K562 (cell line): ENCODE measurements at regions not wholly inside any gene's neighbourhood (a gene's known extent, or its start where the extent isn't known, plus 50 kb on each side); places are given as distances from the start of the nearest gene placed in this dataset.

ENCODE experiments used
- ATAC-seq: fragments of 200-7000 bp; cut with Tn5 transposase; 3 replicates; pipeline ENCODE4 v1.9.1; 2020; ENCODE audit warnings: moderate library complexity
- BruUV-seq: library from RNA; stranded (reverse); fragments of 400-500 nt; replicated peaks from 2 replicates; lab custom pipeline; 2021; lab: Mats Ljungman, UMichigan
- CTCF ChIA-PET: fragments of 300-600 bp; formaldehyde crosslinking; extraction: SDS; loops from one replicate; lab custom pipeline; 2021; ENCODE audit warnings: low intra/inter-chr PET ratio; lab: Yijun Ruan, JAX
- POLR2A ChIA-PET: fragments of 300-600, 350-650 bp; sonication (Branson Sonifier 250); formaldehyde crosslinking; extraction: SDS; loops from one replicate; lab custom pipeline; 2021; ENCODE audit warnings: antibody characterized with exemption, inconsistent platforms; lab: Yijun Ruan, JAX
- DNase-seq, 4 experiments: peaks; one replicate each; pipeline versions ENCODE4 v3.0.0 to v3.0.0-alpha.2; 2011 to 2018; ENCODE audit warnings: low spot score in 3 of 4, mixed read lengths in 3 of 4; ENCODE audit errors: extremely low read depth in 1 of 4
- FAIRE-seq: peaks from 2 replicates; lab custom pipeline; 2011; peaks lifted over from hg19 to GRCh38; lab: Jason Lieb, UNC
- H2AFZ ChIP-seq: 2 replicates; pipeline ENCODE4 v1.6.0; 2011; ENCODE audit warnings: low read depth, low read length, control low read depth, inconsistent platforms
- H3K27ac ChIP-seq: fragments of 200-600 bp; 3 replicates; pipeline ENCODE4 v1.8.0; 2011; ENCODE audit warnings: low read depth, mild to moderate bottlenecking, control low read depth, inconsistent platforms, low read length, moderate library complexity, mixed read lengths; ENCODE audit errors: extremely low read depth
- H3K27me3 ChIP-seq, 2 experiments: fragments of 300-600 bp in 1 of 2; 2 replicates in 1 of 2; 3 replicates in 1 of 2; pipeline versions ENCODE4 v1.6.0 to v1.8.0; 2011; ENCODE audit warnings: inconsistent platforms in 2 of 2, low read length in 2 of 2, mild to moderate bottlenecking in 1 of 2, mixed read lengths in 1 of 2, moderate library complexity in 1 of 2; ENCODE audit not compliant: control insufficient read depth in 2 of 2, insufficient read depth in 2 of 2
- H3K36me3 ChIP-seq: fragments of 300-600 bp; 3 replicates; pipeline ENCODE4 v1.8.0; 2011; ENCODE audit warnings: mild to moderate bottlenecking, low read length, inconsistent platforms; ENCODE audit not compliant: control insufficient read depth, insufficient read depth
- H3K4me1 ChIP-seq, 2 experiments: fragments of 200-600 bp in 1 of 2; replicated peaks in 1 of 2; 2 replicates in 1 of 2; 3 replicates in 1 of 2; pipeline versions ENCODE4 v1.5.1 to v1.8.0; 2011; ENCODE audit warnings: inconsistent platforms in 2 of 2, low read length in 2 of 2, mild to moderate bottlenecking in 1 of 2, mixed read lengths in 1 of 2, moderate library complexity in 1 of 2; ENCODE audit not compliant: control insufficient read depth in 2 of 2, insufficient read depth in 2 of 2
- H3K4me2 ChIP-seq: 2 replicates; pipeline ENCODE4 v1.6.1; 2011; ENCODE audit warnings: low read length, control low read depth, inconsistent platforms, mixed read lengths; ENCODE audit not compliant: insufficient read depth
- H3K4me3 ChIP-seq: fragments of 200-600 bp; sonication (generic), shearing (Covaris generic); 2 replicates; pipeline ENCODE4 v1.5.1; 2016; ENCODE audit warnings: control low read depth, inconsistent platforms
- H3K79me2 ChIP-seq: fragments of 200-600 bp; 3 replicates; pipeline ENCODE4 v1.8.0; 2011; ENCODE audit warnings: low read length, inconsistent platforms; ENCODE audit not compliant: control insufficient read depth, insufficient read depth
- H3K9ac ChIP-seq, 2 experiments: 2 replicates each; pipeline versions ENCODE4 v1.6.0 to v1.6.1; 2011; ENCODE audit warnings: low read depth in 2 of 2, low read length in 2 of 2, control low read depth in 1 of 2, inconsistent platforms in 1 of 2, mild to moderate bottlenecking in 1 of 2, mixed read lengths in 1 of 2; ENCODE audit not compliant: insufficient read depth in 1 of 2
- H3K9me1 ChIP-seq: one replicate; pipeline ENCODE4 v1.6.0; 2011; ENCODE audit warnings: inconsistent platforms, mild to moderate bottlenecking, low read length, moderate library complexity; ENCODE audit not compliant: control insufficient read depth, insufficient read depth
- H3K9me3 ChIP-seq: replicated peaks from 2 replicates; pipeline ENCODE4 v1.5.1; 2011; ENCODE audit warnings: low read depth, low read length, inconsistent platforms; ENCODE audit not compliant: control insufficient read depth, insufficient read depth
- H4K20me1 ChIP-seq: replicated peaks from 2 replicates; pipeline ENCODE4 v1.6.1; 2011; ENCODE audit warnings: low read length, inconsistent platforms, mixed read lengths; ENCODE audit not compliant: control insufficient read depth, insufficient read depth
- ATF7 ChIP-seq: fragments of 450-650 bp; IDR thresholded peaks from 2 replicates; pipeline ENCODE4 v1.7.1; 2014; ENCODE audit warnings: mild to moderate bottlenecking, moderate library complexity
- GTF2F1 ChIP-seq: IDR thresholded peaks from 2 replicates; pipeline ENCODE4 v1.6.1; 2011; ENCODE audit warnings: low read depth, low read length, improper control_type of control experiment
- STAT5B ChIP-seq: fragments of 250-450 bp; sonication (Bioruptor Pico); IDR thresholded peaks from 2 replicates; pipeline ENCODE4 v1.8.0; 2021; ENCODE audit warnings: mild to moderate bottlenecking, inconsistent platforms
- U2AF1 ChIP-seq: fragments of 200-400 bp; formaldehyde crosslinking; optimal IDR thresholded peaks from 2 replicates; pipeline ENCODE3; 2017; ENCODE audit warnings: mild to moderate bottlenecking, low read depth, low read length, moderate library complexity
- ZNF121 ChIP-seq: sonication (generic); formaldehyde crosslinking; conservative IDR thresholded peaks from 2 replicates; pipeline ENCODE4 v1.8.0; 2022; ENCODE audit warnings: missing genetic modification reagents
- WGBS: fragments of 100-300 bp; shearing (Covaris generic); methylation state at CpG from one replicate; pipeline ENCODE4 v1.1.6; 2016; ENCODE audit warnings: low coverage, mixed read lengths; ENCODE audit not compliant: insufficient coverage; ENCODE audit errors: missing lambda C conversion rate; 5-methylcytosine and 5-hydroxymethylcytosine counted together
- in situ Hi-C: fragments of 300-500 bp; cut with MboI; formaldehyde crosslinking; loops from 4 replicates; pipeline ENCODE4 v1.15.0; 2018; ENCODE audit warnings: inconsistent platforms, mixed read lengths
- intact Hi-C: fragments of 100-400 bp; cut with micrococcal nuclease; formaldehyde crosslinking; loops from 2 replicates; pipeline ENCODE4 v1.14.2; 2022
- TF ChIP-seq, protein P1 (sequence below): fragments of 450-650 bp; IDR thresholded peaks from 2 replicates; pipeline ENCODE4 v1.6.1; 2017; ENCODE audit warnings: mild to moderate bottlenecking, moderate library complexity
- TF ChIP-seq, protein P2 (sequence below): fragments of 250-450 bp; sonication (Bioruptor Pico); IDR thresholded peaks from 2 replicates; pipeline ENCODE4 v1.9.0; 2021; ENCODE audit warnings: mild to moderate bottlenecking
- TF ChIP-seq, protein P3 (sequence below): fragments of 250-450 bp; sonication (Bioruptor Pico); IDR thresholded peaks from 2 replicates; pipeline ENCODE4 v1.5.0; 2021; ENCODE audit warnings: mild to moderate bottlenecking, borderline replicate concordance
- TF ChIP-seq, protein P4 (sequence below): fragments of 450-650 bp; formaldehyde crosslinking; IDR thresholded peaks from 2 replicates; pipeline ENCODE4 v1.4.0; 2020; ENCODE audit warnings: mild to moderate bottlenecking, moderate library complexity

DNA sequence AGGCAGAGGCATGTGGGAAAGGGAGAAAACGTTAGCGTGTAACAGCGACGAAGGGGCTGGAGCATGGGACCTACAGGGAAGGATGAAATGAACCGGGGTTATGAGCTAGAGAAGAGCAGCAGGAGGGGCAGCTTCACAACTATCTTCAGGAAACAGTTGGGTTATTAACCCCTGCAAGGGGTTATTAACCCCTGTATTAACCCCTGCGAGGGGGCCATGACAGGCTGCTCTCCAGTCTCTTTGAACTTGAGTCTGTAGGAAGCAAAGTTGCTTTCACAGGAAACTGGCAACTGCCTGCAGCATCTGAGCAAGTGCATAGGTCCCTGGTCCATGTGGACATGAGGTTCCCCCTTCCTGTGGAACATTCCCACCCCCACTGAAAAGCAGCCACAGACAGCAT, 119.2 kb upstream of the CRHR1 start:
- intact Hi-C loops = no loop called here
- ChIA-PET CTCF (no interaction called here), POLR2A (no interaction called here)
- WGBS = 0% methylated on average over 6 of the region's 6 CpGs
- Histone ChIP-seq H3K27me3 (peaks cover 14 to 58% of the 10 kb centered on the region in 2 experiments), H4K20me1 (no peaks in the 10 kb centered on the region), H3K9me3 (no peaks in the 10 kb centered on the region), H3K4me2 (no peak overlapping the region), H3K27ac (no peak overlapping the region), H3K79me2 (no peaks in the 10 kb centered on the region), H3K9ac (no peak overlapping the region), H2AFZ (no peak overlapping the region), H3K4me3 (no peak overlapping the region), H3K4me1 (no peaks in the 10 kb centered on the region), H3K9me1 (no peaks in the 10 kb centered on the region), H3K36me3 (no peaks in the 10 kb centered on the region)
- DNase-seq (no peak), ATAC-seq (no peak), FAIRE-seq (no peak)
- no TSS peak for BruUV-seq
- TF ChIP-seq, protein P1, sequence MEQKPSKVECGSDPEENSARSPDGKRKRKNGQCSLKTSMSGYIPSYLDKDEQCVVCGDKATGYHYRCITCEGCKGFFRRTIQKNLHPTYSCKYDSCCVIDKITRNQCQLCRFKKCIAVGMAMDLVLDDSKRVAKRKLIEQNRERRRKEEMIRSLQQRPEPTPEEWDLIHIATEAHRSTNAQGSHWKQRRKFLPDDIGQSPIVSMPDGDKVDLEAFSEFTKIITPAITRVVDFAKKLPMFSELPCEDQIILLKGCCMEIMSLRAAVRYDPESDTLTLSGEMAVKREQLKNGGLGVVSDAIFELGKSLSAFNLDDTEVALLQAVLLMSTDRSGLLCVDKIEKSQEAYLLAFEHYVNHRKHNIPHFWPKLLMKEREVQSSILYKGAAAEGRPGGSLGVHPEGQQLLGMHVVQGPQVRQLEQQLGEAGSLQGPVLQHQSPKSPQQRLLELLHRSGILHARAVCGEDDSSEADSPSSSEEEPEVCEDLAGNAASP = no peak
- no peak for TF ChIP-seq U2AF1
- TF ChIP-seq, protein P2, sequence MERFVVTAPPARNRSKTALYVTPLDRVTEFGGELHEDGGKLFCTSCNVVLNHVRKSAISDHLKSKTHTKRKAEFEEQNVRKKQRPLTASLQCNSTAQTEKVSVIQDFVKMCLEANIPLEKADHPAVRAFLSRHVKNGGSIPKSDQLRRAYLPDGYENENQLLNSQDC = no peak
- no peak for TF ChIP-seq ATF7
- TF ChIP-seq, protein P3, sequence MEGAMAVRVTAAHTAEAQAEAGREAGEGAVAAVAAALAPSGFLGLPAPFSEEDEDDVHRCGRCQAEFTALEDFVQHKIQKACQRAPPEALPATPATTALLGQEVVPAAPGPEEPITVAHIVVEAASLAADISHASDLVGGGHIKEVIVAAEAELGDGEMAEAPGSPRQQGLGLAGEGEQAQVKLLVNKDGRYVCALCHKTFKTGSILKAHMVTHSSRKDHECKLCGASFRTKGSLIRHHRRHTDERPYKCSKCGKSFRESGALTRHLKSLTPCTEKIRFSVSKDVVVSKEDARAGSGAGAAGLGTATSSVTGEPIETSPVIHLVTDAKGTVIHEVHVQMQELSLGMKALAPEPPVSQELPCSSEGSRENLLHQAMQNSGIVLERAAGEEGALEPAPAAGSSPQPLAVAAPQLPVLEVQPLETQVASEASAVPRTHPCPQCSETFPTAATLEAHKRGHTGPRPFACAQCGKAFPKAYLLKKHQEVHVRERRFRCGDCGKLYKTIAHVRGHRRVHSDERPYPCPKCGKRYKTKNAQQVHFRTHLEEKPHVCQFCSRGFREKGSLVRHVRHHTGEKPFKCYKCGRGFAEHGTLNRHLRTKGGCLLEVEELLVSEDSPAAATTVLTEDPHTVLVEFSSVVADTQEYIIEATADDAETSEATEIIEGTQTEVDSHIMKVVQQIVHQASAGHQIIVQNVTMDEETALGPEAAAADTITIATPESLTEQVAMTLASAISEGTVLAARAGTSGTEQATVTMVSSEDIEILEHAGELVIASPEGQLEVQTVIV (CRISPR knock-in tag) = no peak
- TF ChIP-seq, protein P4, sequence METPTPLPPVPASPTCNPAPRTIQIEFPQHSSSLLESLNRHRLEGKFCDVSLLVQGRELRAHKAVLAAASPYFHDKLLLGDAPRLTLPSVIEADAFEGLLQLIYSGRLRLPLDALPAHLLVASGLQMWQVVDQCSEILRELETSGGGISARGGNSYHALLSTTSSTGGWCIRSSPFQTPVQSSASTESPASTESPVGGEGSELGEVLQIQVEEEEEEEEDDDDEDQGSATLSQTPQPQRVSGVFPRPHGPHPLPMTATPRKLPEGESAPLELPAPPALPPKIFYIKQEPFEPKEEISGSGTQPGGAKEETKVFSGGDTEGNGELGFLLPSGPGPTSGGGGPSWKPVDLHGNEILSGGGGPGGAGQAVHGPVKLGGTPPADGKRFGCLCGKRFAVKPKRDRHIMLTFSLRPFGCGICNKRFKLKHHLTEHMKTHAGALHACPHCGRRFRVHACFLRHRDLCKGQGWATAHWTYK (CRISPR knock-in tag) = no peak
- TF ChIP-seq GTF2F1 = no peak
- TF ChIP-seq STAT5B (CRISPR knock-in tag) = no peak
- TF ChIP-seq ZNF121 = no peak
- in situ Hi-C loops = no loop called here
